GM23338 (cell line): ENCODE measurements at regions not wholly inside any gene's neighbourhood (a gene's known extent, or its start where the extent isn't known, plus 50 kb on each side); places are given as distances from the start of the nearest gene placed in this dataset.

Experiments
- ATAC-seq: fragments of 200-7000 bp; cut with Tn5 transposase; 3 replicates; pipeline ENCODE4 v1.9.1; 2020
- DNase-seq: peaks from one replicate; pipeline ENCODE4 v3.0.0-alpha.2; 2015; ENCODE audit warnings: low spot score
- H2AFZ ChIP-seq: fragments of 200-600 bp; sonication (generic); 2 replicates; pipeline ENCODE4 v1.8.0; 2016; ENCODE audit warnings: antibody characterized with exemption, mild to moderate bottlenecking, moderate library complexity
- H3F3A ChIP-seq: fragments of 200-600 bp; sonication (generic); replicated peaks from 2 replicates; pipeline ENCODE4 v1.8.0; 2017; ENCODE audit warnings: antibody characterized with exemption, mixed run types, low read depth
- H3K27ac ChIP-seq: fragments of 200-600 bp; sonication (generic); 2 replicates; pipeline ENCODE4 v1.6.1; 2016; ENCODE audit warnings: low read depth
- H3K27me3 ChIP-seq: fragments of 200-600 bp; sonication (generic); 2 replicates; pipeline ENCODE4 v1.8.0; 2016; ENCODE audit warnings: mild to moderate bottlenecking, mixed run types, moderate library complexity; ENCODE audit not compliant: insufficient read depth
- H3K36me3 ChIP-seq: fragments of 200-600 bp; sonication (generic); 2 replicates; pipeline ENCODE4 v1.8.0; 2016; ENCODE audit warnings: mild to moderate bottlenecking; ENCODE audit not compliant: insufficient read depth
- H3K4me1 ChIP-seq: fragments of 200-600 bp; sonication (generic); 2 replicates; pipeline ENCODE4 v1.8.0; 2016; ENCODE audit warnings: mild to moderate bottlenecking, moderate library complexity; ENCODE audit not compliant: insufficient read depth
- H3K4me2 ChIP-seq: fragments of 200-600 bp; sonication (generic); 2 replicates; pipeline ENCODE4 v1.7.1; 2017; ENCODE audit warnings: mixed run types
- H3K4me3 ChIP-seq: fragments of 200-600 bp; sonication (generic); 2 replicates; pipeline ENCODE4 v1.6.1; 2016; ENCODE audit warnings: mixed run types
- H3K79me2 ChIP-seq: fragments of 200-600 bp; sonication (generic); replicated peaks from 2 replicates; pipeline ENCODE4 v1.8.0; 2017; ENCODE audit warnings: mild to moderate bottlenecking; ENCODE audit not compliant: insufficient read depth
- H3K9me2 ChIP-seq: fragments of 200-600 bp; sonication (generic); 2 replicates; pipeline ENCODE4 v1.8.0; 2017; ENCODE audit not compliant: insufficient read depth
- H4K20me1 ChIP-seq: fragments of 200-600 bp; sonication (generic); replicated peaks from 2 replicates; pipeline ENCODE4 v1.8.0; 2017; ENCODE audit warnings: mild to moderate bottlenecking; ENCODE audit not compliant: insufficient read depth
- H3K27ac Mint-ChIP-seq: 2 replicates; pipeline ENCODE4 v1.8.0; 2020; ENCODE audit warnings: inconsistent platforms, mild to moderate bottlenecking, moderate library complexity, mixed read lengths
- H3K27me3 Mint-ChIP-seq: 3 replicates; pipeline ENCODE4 v1.8.0; 2022; ENCODE audit warnings: low read depth, mild to moderate bottlenecking, moderate library complexity, mixed read lengths, inconsistent platforms; ENCODE audit not compliant: insufficient read depth, poor library complexity
- H3K36me3 Mint-ChIP-seq: 3 replicates; pipeline ENCODE4 v1.8.0; 2021; ENCODE audit warnings: low read depth, mild to moderate bottlenecking, inconsistent platforms, moderate library complexity, mixed read lengths
- H3K4me1 Mint-ChIP-seq: 3 replicates; pipeline ENCODE4 v1.8.0; 2020; ENCODE audit warnings: mild to moderate bottlenecking, inconsistent platforms, mixed read lengths
- H3K4me3 Mint-ChIP-seq: 3 replicates; pipeline ENCODE4 v1.8.0; 2021; ENCODE audit warnings: moderate library complexity, mild to moderate bottlenecking, inconsistent platforms, mixed read lengths
- H3K9me3 Mint-ChIP-seq: 3 replicates; pipeline ENCODE4 v1.8.0; 2020; ENCODE audit warnings: moderate library complexity, mild to moderate bottlenecking, inconsistent platforms, mixed read lengths
- EZH2phosphoT487 ChIP-seq: fragments of 200-600 bp; sonication (generic); IDR thresholded peaks from one replicate; pipeline ENCODE4 v1.8.1; 2018; ENCODE audit warnings: antibody characterized with exemption; ENCODE audit not compliant: unreplicated experiment
- JUNB ChIP-seq: IDR thresholded peaks from one replicate; pipeline ENCODE4 v1.6.1; 2016; ENCODE audit warnings: antibody characterized with exemption; ENCODE audit not compliant: unreplicated experiment
- NANOG ChIP-seq: IDR thresholded peaks from 2 replicates; pipeline ENCODE4 v1.6.1; 2016; ENCODE audit warnings: antibody characterized with exemption, borderline replicate concordance
- REST ChIP-seq: IDR thresholded peaks from one replicate; pipeline ENCODE4 v1.6.1; 2018; ENCODE audit warnings: antibody characterized with exemption; ENCODE audit not compliant: unreplicated experiment
- ZNF114 ChIP-seq: fragments of 250-450 bp; sonication (Bioruptor Pico); IDR thresholded peaks from 2 replicates; pipeline ENCODE4 v1.5.0; 2020; ENCODE audit warnings: mild to moderate bottlenecking, moderate library complexity
- ZNF331 ChIP-seq: fragments of 250-450 bp; sonication (Bioruptor Pico); IDR thresholded peaks from 2 replicates; pipeline ENCODE4 v1.5.0; 2020; ENCODE audit warnings: low read depth, mild to moderate bottlenecking, moderate library complexity

- H3K4me1 ChIP-seq = no peaks in the 10 kb centered on the region
Observed at GRCh38 chr12:42865282-42865681, 275.7 kb upstream of the PRICKLE1 start.

GRCh38 chr12:42862055-42862454, 272.5 kb upstream of the PRICKLE1 start:
- H3K9me3 Mint-ChIP-seq = no peaks in the 10 kb centered on the region
- Histone ChIP-seq H3K36me3 (no peaks in the 10 kb centered on the region; the same call in 1 of the 2 replicates), H3K9me2 (no peaks in the 10 kb centered on the region), H3K79me2 (no peaks in the 10 kb centered on the region), H3K27ac (no peak overlapping the region), H3K4me2 (no peak overlapping the region), H4K20me1 (no peaks in the 10 kb centered on the region), H3K27me3 (no peaks in the 10 kb centered on the region), H3F3A (no peaks in the 10 kb centered on the region), H3K4me3 (no peak overlapping the region), H2AFZ (no peak overlapping the region), H3K4me1 (no peaks in the 10 kb centered on the region)
- no peak overlapping the region for H3K27ac Mint-ChIP-seq
- H3K4me3 Mint-ChIP-seq = no peak overlapping the region
- no peaks in the 10 kb centered on the region for H3K4me1 Mint-ChIP-seq
- H3K36me3 Mint-ChIP-seq = no peaks in the 10 kb centered on the region
- no peak for DNase-seq
- no peaks in the 10 kb centered on the region for H3K27me3 Mint-ChIP-seq
- ATAC-seq = no peak
- TF ChIP-seq EZH2phosphoT487 = no peak
- no peak for TF ChIP-seq ZNF114 (CRISPR knock-in tag)
- no peak for TF ChIP-seq JUNB
- no peak for TF ChIP-seq REST
- no peak for TF ChIP-seq ZNF331 (CRISPR knock-in tag)

More at GRCh38 chr12:42865282-42865681, 275.7 kb upstream of the PRICKLE1 start:
- H4K20me1 ChIP-seq = no peaks in the 10 kb centered on the region
- no peak for TF ChIP-seq REST
- TF ChIP-seq EZH2phosphoT487 = no peak
- TF ChIP-seq NANOG = no peak
- H3K27ac ChIP-seq = no peak overlapping the region
- H3K4me3 ChIP-seq = no peak overlapping the region
- H3K36me3 ChIP-seq = no peaks in the 10 kb centered on the region
- no peaks in the 10 kb centered on the region for H3K79me2 ChIP-seq
- no peaks in the 10 kb centered on the region for H3K27me3 ChIP-seq
- DNase-seq = no peak
- H3K27ac Mint-ChIP-seq = no peak overlapping the region
- H3K4me2 ChIP-seq = no peak overlapping the region
- no peak for ATAC-seq
- H3K36me3 Mint-ChIP-seq = no peaks in the 10 kb centered on the region
- no peak overlapping the region for H3K4me3 Mint-ChIP-seq
- H3K4me1 Mint-ChIP-seq = peaks cover 4% of the 10 kb centered on the region; the same call in 1 of the 3 replicates
- no peak overlapping the region for H2AFZ ChIP-seq
- H3K9me3 Mint-ChIP-seq = no peaks in the 10 kb centered on the region
- no peaks in the 10 kb centered on the region for H3K9me2 ChIP-seq
- no peaks in the 10 kb centered on the region for H3F3A ChIP-seq
- no peaks in the 10 kb centered on the region for H3K27me3 Mint-ChIP-seq
